H1 (cell line): ENCODE measurements at regions not wholly inside any gene's neighbourhood (a gene's known extent, or its start where the extent isn't known, plus 50 kb on each side); places are given as distances from the start of the nearest gene placed in this dataset.

Source experiments
- CTCF ChIP-seq, 3 experiments: IDR thresholded peaks; 1 replicate in 2 of 3; 2 replicates in 1 of 3; pipeline versions ENCODE4 v1.5.1 to v1.6.1; 2011; ENCODE audit warnings: low read length in 3 of 3, mild to moderate bottlenecking in 3 of 3, inconsistent platforms in 2 of 3, low read depth in 1 of 3, moderate library complexity in 1 of 3; ENCODE audit not compliant: insufficient read depth in 1 of 3; ENCODE audit errors: control extremely low read depth in 1 of 3
- EP300 ChIP-seq, 2 experiments: IDR thresholded peaks; 1 replicate in 1 of 2; 2 replicates in 1 of 2; pipeline ENCODE4 v1.6.1; 2011 to 2012; ENCODE audit warnings: low read depth in 2 of 2, low read length in 2 of 2, mild to moderate bottlenecking in 2 of 2, borderline replicate concordance in 1 of 2, inconsistent platforms in 1 of 2, moderate library complexity in 1 of 2
- EZH2 ChIP-seq: fragments of 200-600 bp; sonication (generic); IDR thresholded peaks from 2 replicates; pipeline ENCODE4 v1.7.1; 2012; ENCODE audit warnings: low read depth, mild to moderate bottlenecking, moderate library complexity, low read length, inconsistent platforms; ENCODE audit not compliant: severe bottlenecking
- SIN3A ChIP-seq, 2 experiments: IDR thresholded peaks in 1 of 2; conservative IDR thresholded peaks in 1 of 2; 2 replicates each; pipeline ENCODE4 v1.6.1; 2011 to 2012; ENCODE audit warnings: low read length in 2 of 2, improper control_type of control experiment in 1 of 2, low read depth in 1 of 2, mild to moderate bottlenecking in 1 of 2
- TF ChIP-seq, protein P1 (sequence below): IDR thresholded peaks from 2 replicates; pipeline ENCODE4 v1.6.1; 2012; ENCODE audit warnings: low read length, inconsistent platforms
- TF ChIP-seq, protein P2 (sequence below): IDR thresholded peaks from 2 replicates; pipeline ENCODE4 v1.6.1; 2011; ENCODE audit warnings: low read depth, mild to moderate bottlenecking, low read length; ENCODE audit not compliant: insufficient read depth

DNA sequence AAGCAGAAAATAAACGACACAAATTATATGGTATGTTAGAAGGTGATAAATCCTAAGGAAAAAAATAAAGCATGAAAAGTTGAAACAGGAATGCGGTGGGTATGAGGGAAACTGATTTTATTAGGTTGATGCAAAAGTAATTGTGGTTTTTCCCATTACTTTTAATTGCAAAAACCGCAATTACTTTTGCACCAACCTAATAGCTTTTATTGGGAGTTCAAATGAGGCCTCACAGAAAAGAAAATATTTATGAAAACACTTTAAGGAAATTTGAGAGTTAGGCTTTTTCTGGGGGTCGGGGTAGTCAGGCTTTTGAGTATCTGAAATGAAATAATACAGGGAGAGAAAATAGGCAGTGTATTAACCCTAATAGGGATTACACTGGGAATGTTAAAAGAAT lies 397.0 kb upstream of the KHDRBS2 start:
- TF ChIP-seq CTCF (IDR thresholded peaks at IDR 0.05; ENCODE audit: control extremely low read depth in 1 of 3, insufficient read depth in 1 of 3, low read depth in 1 of 3, low read length in 3 of 3): no peak
- no peak for TF ChIP-seq SIN3A (conservative IDR thresholded peaks at IDR 0.05 in 1 of 2, IDR thresholded peaks at IDR 0.05 in 1 of 2; ENCODE audit: low read depth in 1 of 2, low read length in 2 of 2)
- TF ChIP-seq EP300 (IDR thresholded peaks at IDR 0.05; ENCODE audit: borderline replicate concordance in 1 of 2, low read depth in 2 of 2, low read length in 2 of 2): no peak
- TF ChIP-seq, protein P1, sequence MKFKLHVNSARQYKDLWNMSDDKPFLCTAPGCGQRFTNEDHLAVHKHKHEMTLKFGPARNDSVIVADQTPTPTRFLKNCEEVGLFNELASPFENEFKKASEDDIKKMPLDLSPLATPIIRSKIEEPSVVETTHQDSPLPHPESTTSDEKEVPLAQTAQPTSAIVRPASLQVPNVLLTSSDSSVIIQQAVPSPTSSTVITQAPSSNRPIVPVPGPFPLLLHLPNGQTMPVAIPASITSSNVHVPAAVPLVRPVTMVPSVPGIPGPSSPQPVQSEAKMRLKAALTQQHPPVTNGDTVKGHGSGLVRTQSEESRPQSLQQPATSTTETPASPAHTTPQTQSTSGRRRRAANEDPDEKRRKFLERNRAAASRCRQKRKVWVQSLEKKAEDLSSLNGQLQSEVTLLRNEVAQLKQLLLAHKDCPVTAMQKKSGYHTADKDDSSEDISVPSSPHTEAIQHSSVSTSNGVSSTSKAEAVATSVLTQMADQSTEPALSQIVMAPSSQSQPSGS: no peak
- TF ChIP-seq EZH2: no peak
- TF ChIP-seq, protein P2, sequence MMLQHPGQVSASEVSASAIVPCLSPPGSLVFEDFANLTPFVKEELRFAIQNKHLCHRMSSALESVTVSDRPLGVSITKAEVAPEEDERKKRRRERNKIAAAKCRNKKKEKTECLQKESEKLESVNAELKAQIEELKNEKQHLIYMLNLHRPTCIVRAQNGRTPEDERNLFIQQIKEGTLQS: no peak
